Mucosa of stomach (tissue), 1 donor: ENCODE measurements at regions not wholly inside any gene's neighbourhood (a gene's known extent, or its start where the extent isn't known, plus 50 kb on each side); places are given as distances from the start of the nearest gene placed in this dataset.

ENCODE experiments used
- H3K27me3 ChIP-seq: one replicate; pipeline ENCODE4 v1.7.0; 2013; ENCODE audit warnings: mild to moderate bottlenecking, low read length; ENCODE audit not compliant: control insufficient read depth, insufficient read depth
- H3K36me3 ChIP-seq: one replicate; pipeline ENCODE4 v1.7.0; 2013; ENCODE audit warnings: low read length; ENCODE audit not compliant: control insufficient read depth, insufficient read depth
- H3K4me1 ChIP-seq: one replicate; pipeline ENCODE4 v1.7.0; 2013; ENCODE audit warnings: mild to moderate bottlenecking, low read length; ENCODE audit not compliant: control insufficient read depth, insufficient read depth
- H3K4me3 ChIP-seq: one replicate; pipeline ENCODE4 v1.7.0; 2013; ENCODE audit warnings: low read length
- H3K9ac ChIP-seq: one replicate; pipeline ENCODE4 v1.7.0; 2013; ENCODE audit warnings: mild to moderate bottlenecking, low read length, moderate library complexity
- H3K9me3 ChIP-seq: one replicate; pipeline ENCODE4 v1.7.0; 2013; ENCODE audit warnings: mild to moderate bottlenecking, low read length, moderate library complexity; ENCODE audit not compliant: control insufficient read depth
- donor health status: Pancreatic carcinoma.

GRCh38 chr2:224259831-224260230 is 142.1 kb downstream of the FAM124B start:
- Histone ChIP-seq H3K4me1 (no peaks in the 10 kb centered on the region), H3K4me3 (no peak overlapping the region), H3K9ac (no peak overlapping the region), H3K27me3 (no peaks in the 10 kb centered on the region), H3K9me3 (no peaks in the 10 kb centered on the region), H3K36me3 (no peaks in the 10 kb centered on the region)

- no peaks in the 10 kb centered on the region for H3K27me3 ChIP-seq
- no peaks in the 10 kb centered on the region for H3K4me1 ChIP-seq
- H3K4me3 ChIP-seq, result no peak overlapping the region
- no peaks in the 10 kb centered on the region for H3K36me3 ChIP-seq
- H3K9ac ChIP-seq, result no peak overlapping the region
- H3K9me3 ChIP-seq, result no peaks in the 10 kb centered on the region
Measured at GRCh38 chr2:224258059-224258458, 143.8 kb downstream of the FAM124B start.

- H3K36me3 ChIP-seq, result no peaks in the 10 kb centered on the region
- H3K9me3 ChIP-seq, result no peaks in the 10 kb centered on the region
- H3K27me3 ChIP-seq, result no peaks in the 10 kb centered on the region
- H3K4me1 ChIP-seq, result no peaks in the 10 kb centered on the region
- H3K4me3 ChIP-seq, result no peak overlapping the region
- H3K9ac ChIP-seq, result no peak overlapping the region
Measured at GRCh38 chr2:224257156-224257555, 144.8 kb downstream of the FAM124B start.

GRCh38 chr2:224253464-224253863 is 148.4 kb downstream of the FAM124B start:
- Histone ChIP-seq H3K4me1 (no peaks in the 10 kb centered on the region), H3K27me3 (no peaks in the 10 kb centered on the region), H3K4me3 (no peak overlapping the region), H3K36me3 (no peaks in the 10 kb centered on the region), H3K9me3 (no peaks in the 10 kb centered on the region), H3K9ac (no peak overlapping the region)

GRCh38 chr2:224252631-224253030 is 149.3 kb downstream of the FAM124B start:
- Histone ChIP-seq H3K9ac (no peak overlapping the region), H3K36me3 (no peaks in the 10 kb centered on the region), H3K4me1 (no peaks in the 10 kb centered on the region), H3K4me3 (no peak overlapping the region), H3K9me3 (no peaks in the 10 kb centered on the region), H3K27me3 (no peaks in the 10 kb centered on the region)

- Histone ChIP-seq H3K4me3 (no peak overlapping the region), H3K36me3 (no peaks in the 10 kb centered on the region), H3K9me3 (no peaks in the 10 kb centered on the region), H3K27me3 (no peaks in the 10 kb centered on the region), H3K4me1 (no peaks in the 10 kb centered on the region), H3K9ac (no peak overlapping the region)
Measured at GRCh38 chr2:224248944-224249371, 152.9 kb downstream of the FAM124B start.

- Histone ChIP-seq H3K27me3 (no peaks in the 10 kb centered on the region), H3K36me3 (no peaks in the 10 kb centered on the region), H3K9me3 (no peaks in the 10 kb centered on the region), H3K4me1 (no peaks in the 10 kb centered on the region), H3K4me3 (no peak overlapping the region), H3K9ac (no peak overlapping the region)
Measured at GRCh38 chr2:224242561-224242960, 159.3 kb downstream of the FAM124B start.

- H3K27me3 ChIP-seq, result no peaks in the 10 kb centered on the region
Measured at GRCh38 chr2:224241812-224242211, 160.1 kb downstream of the FAM124B start.

GRCh38 chr2:224241001-224241400 is 160.9 kb downstream of the FAM124B start:
- no peaks in the 10 kb centered on the region for H3K36me3 ChIP-seq
- no peak overlapping the region for H3K9ac ChIP-seq
- no peaks in the 10 kb centered on the region for H3K27me3 ChIP-seq
- H3K4me3 ChIP-seq, result no peak overlapping the region
- no peaks in the 10 kb centered on the region for H3K4me1 ChIP-seq
- H3K9me3 ChIP-seq, result no peaks in the 10 kb centered on the region

More at GRCh38 chr2:224241812-224242211, 160.1 kb downstream of the FAM124B start:
- no peak overlapping the region for H3K4me3 ChIP-seq
- H3K4me1 ChIP-seq, result no peaks in the 10 kb centered on the region
- H3K9me3 ChIP-seq, result no peaks in the 10 kb centered on the region
- no peaks in the 10 kb centered on the region for H3K36me3 ChIP-seq
- H3K9ac ChIP-seq, result no peak overlapping the region

GRCh38 chr2:224223851-224224555 is 177.9 kb downstream of the FAM124B start:
- Histone ChIP-seq H3K27me3 (no peaks in the 10 kb centered on the region), H3K4me3 (no peak overlapping the region), H3K4me1 (no peaks in the 10 kb centered on the region), H3K36me3 (no peaks in the 10 kb centered on the region), H3K9ac (no peak overlapping the region), H3K9me3 (no peaks in the 10 kb centered on the region)

- Histone ChIP-seq H3K4me1 (no peaks in the 10 kb centered on the region), H3K4me3 (no peak overlapping the region), H3K9me3 (no peaks in the 10 kb centered on the region), H3K9ac (no peak overlapping the region), H3K36me3 (no peaks in the 10 kb centered on the region), H3K27me3 (no peaks in the 10 kb centered on the region)
Measured at GRCh38 chr2:224222974-224223373, 178.9 kb downstream of the FAM124B start.

- H3K27me3 ChIP-seq, result no peaks in the 10 kb centered on the region
- H3K4me3 ChIP-seq, result no peak overlapping the region
- H3K9me3 ChIP-seq, result no peaks in the 10 kb centered on the region
- H3K36me3 ChIP-seq, result no peaks in the 10 kb centered on the region
- H3K4me1 ChIP-seq, result no peaks in the 10 kb centered on the region
- no peak overlapping the region for H3K9ac ChIP-seq
Measured at GRCh38 chr2:224222291-224222690, 179.6 kb downstream of the FAM124B start.

GRCh38 chr2:224221455-224221913 is 180.4 kb downstream of the FAM124B start:
- H3K36me3 ChIP-seq, result no peaks in the 10 kb centered on the region
- H3K9ac ChIP-seq, result no peak overlapping the region
- no peaks in the 10 kb centered on the region for H3K4me1 ChIP-seq
- no peak overlapping the region for H3K4me3 ChIP-seq
- no peaks in the 10 kb centered on the region for H3K9me3 ChIP-seq
- no peaks in the 10 kb centered on the region for H3K27me3 ChIP-seq
